Ishikawa (cell line): ENCODE measurements at regions not wholly inside any gene's neighbourhood (a gene's known extent, or its start where the extent isn't known, plus 50 kb on each side); places are given as distances from the start of the nearest gene placed in this dataset.

Source experiments
- RAD21 ChIP-seq: IDR thresholded peaks from 2 replicates; pipeline ENCODE4 v1.6.1; 2012; ENCODE audit warnings: low read depth
- REST ChIP-seq: IDR thresholded peaks from 2 replicates; pipeline ENCODE4 v1.6.1; 2012; ENCODE audit warnings: low read depth, mild to moderate bottlenecking
- TAF1 ChIP-seq: IDR thresholded peaks from 2 replicates; pipeline ENCODE4 v1.6.1; 2012; ENCODE audit warnings: low read depth, mild to moderate bottlenecking

- TF ChIP-seq TAF1 (no peak), REST (no peak), RAD21 (no peak)
These were observed 144.1 kb upstream of the TRPC4 start for GRCh38 chr13:38013676-38014075.
